HUES64 (cell line): ENCODE measurements at regions not wholly inside any gene's neighbourhood (a gene's known extent, or its start where the extent isn't known, plus 50 kb on each side); places are given as distances from the start of the nearest gene placed in this dataset.
A peak's percentile ranks its signal among the peaks of the same experiment; 100 is the strongest.

Experiments used
- H3K27ac ChIP-seq: 2 replicates; pipeline ENCODE4 v1.7.0; 2013; ENCODE audit warnings: low read depth, low read length, inconsistent platforms
- H3K27me3 ChIP-seq: 2 replicates; pipeline ENCODE4 v1.6.1; 2013; ENCODE audit warnings: mild to moderate bottlenecking, low read length; ENCODE audit not compliant: insufficient read depth
- H3K36me3 ChIP-seq: 2 replicates; pipeline ENCODE4 v1.6.1; 2013; ENCODE audit warnings: mild to moderate bottlenecking, low read length; ENCODE audit not compliant: insufficient read depth
- H3K4me1 ChIP-seq: 2 replicates; pipeline ENCODE4 v1.6.1; 2013; ENCODE audit warnings: mild to moderate bottlenecking, low read length, moderate library complexity; ENCODE audit not compliant: insufficient read depth
- H3K4me3 ChIP-seq: 2 replicates; pipeline ENCODE4 v1.5.1; 2013; ENCODE audit warnings: mild to moderate bottlenecking, low read length, moderate library complexity
- H3K9ac ChIP-seq: 2 replicates; pipeline ENCODE4 v1.6.1; 2013; ENCODE audit warnings: mild to moderate bottlenecking, low read depth, low read length
- H3K9me3 ChIP-seq: 2 replicates; pipeline ENCODE4 v1.6.1; 2013; ENCODE audit warnings: low read depth, low read length; ENCODE audit not compliant: insufficient read depth
- WGBS: fragments of 150-250, 120-280 bp; methylation state at CpG from one replicate; pipeline ENCODE4 v1.1.7; 2013; ENCODE audit warnings: missing lambda C conversion rate; 5-methylcytosine and 5-hydroxymethylcytosine counted together

DNA sequence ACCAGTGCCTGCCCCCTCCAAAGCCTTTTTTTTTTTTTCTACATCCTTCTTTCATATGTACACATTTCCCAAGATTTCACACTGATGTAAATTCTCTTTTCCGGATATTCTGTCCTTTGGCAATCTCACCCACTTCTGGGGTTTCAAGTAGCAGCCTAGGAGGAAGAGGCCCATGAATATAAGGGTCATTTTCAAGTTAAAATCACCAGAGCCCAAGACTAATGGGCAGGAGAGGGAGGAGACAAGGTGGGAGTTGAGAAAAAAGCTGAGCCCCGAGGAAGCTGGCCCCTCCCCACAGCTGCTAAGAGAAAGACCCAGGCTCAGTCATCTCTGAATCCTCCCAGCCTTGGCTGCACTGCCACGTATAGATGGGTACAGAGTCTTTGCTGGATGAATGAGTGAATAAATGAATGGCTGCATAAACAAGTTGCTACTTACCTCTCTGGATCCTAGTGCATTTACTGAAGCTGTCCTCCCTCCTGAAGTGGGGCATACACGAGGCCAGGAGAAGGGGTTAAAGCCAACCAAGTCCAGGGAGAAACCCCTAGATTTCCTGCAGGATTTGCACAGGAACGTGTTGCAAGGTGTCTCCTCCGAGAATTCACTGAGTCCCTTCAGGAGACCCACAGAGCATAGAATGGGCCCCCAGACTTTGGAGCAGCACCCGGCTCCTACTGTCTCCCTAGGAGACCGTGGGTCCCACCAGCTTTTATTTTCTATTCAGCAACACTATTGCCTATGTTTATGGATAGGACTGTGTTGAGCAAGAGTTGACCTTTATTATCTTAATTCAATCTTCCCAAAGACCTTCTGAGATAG is 100.8 kb upstream of the LIPC start:
- H3K9ac ChIP-seq = no peak overlapping the region
- no peak overlapping the region for H3K4me3 ChIP-seq
- WGBS = 66% methylated on average over 8 of the region's 8 CpGs
- peaks cover 39% of the 10 kb centered on the region for H3K4me1 ChIP-seq
- peaks cover 6% of the 10 kb centered on the region for H3K9me3 ChIP-seq
- H3K27ac ChIP-seq = peak overlapping the region; percentile 77
- H3K27me3 ChIP-seq = no peaks in the 10 kb centered on the region
- H3K36me3 ChIP-seq = no peaks in the 10 kb centered on the region

DNA sequence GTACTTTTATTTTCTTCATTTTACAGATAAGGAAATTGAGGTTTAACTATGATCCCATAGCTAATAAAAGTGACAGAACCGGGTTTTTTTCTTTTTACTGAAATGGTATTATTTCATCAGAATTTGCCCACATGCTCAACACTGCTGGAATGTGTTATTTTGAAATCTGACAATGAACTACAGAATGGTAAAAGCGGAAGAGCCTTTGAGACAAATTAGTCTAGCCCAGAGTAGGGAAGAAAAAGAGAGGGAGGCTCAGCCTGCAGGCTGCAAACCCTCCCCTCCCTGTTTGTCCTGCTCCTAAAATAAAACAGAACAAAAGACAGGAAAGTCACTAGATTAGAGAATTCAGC is 100.3 kb upstream of the LIPC start:
- Histone ChIP-seq H3K4me1 (peaks cover 39% of the 10 kb centered on the region), H3K9ac (peak overlapping the region; percentile 32; the same call in 1 of the 2 replicates), H3K36me3 (no peaks in the 10 kb centered on the region), H3K4me3 (peak overlapping the region; percentile 9; the same call in 1 of the 2 replicates), H3K9me3 (peaks cover 6% of the 10 kb centered on the region), H3K27ac (peak overlapping the region; percentile 77), H3K27me3 (no peaks in the 10 kb centered on the region)
- WGBS = 83% methylated on average over 1 of the region's 2 CpGs

DNA sequence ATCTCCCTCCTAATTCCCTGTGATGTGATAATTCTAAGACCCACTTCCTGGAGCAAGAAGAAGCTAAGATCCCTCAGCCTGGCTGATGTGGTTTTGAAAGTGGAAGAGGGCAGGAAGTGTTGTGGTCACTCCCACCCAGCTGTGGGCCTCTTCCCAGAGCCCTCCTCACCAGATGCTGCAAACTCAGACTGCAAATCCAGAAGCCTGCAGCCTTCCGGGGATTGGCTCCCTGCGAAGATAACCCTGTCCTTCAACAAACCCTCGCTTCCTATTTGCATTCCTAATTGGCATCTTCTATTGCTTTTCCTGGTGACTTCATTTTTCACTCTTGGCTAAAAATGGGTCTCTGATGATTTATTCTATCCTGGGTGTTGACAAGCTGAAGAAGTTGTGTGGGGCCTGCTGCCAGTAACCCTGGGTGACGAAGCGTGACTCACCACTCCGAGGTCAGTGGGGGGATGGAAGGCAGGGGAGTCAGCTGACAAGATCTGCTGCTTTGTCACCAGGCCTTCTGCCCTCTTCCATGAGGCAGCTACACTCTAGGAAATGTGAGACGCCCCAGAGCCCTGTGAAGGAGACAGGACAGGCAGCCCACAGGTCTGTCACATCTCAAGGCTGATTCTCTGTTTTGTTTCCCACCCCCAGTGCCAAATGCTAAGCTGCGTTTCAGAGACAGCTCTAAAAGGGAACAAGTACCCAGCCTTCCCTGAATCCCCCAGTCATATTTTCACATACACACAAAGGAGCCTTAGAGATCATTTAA is 99.7 kb upstream of the LIPC start:
- WGBS = 30% methylated on average over 8 of the region's 8 CpGs
- Histone ChIP-seq H3K9ac (peak overlapping the region; percentile 62; the same call in 1 of the 2 replicates), H3K4me3 (peak overlapping the region; percentile 9; the same call in 1 of the 2 replicates), H3K27me3 (no peaks in the 10 kb centered on the region), H3K9me3 (peaks cover 6% of the 10 kb centered on the region), H3K4me1 (peaks cover 39% of the 10 kb centered on the region), H3K27ac (peak overlapping the region; percentile 77), H3K36me3 (no peaks in the 10 kb centered on the region)

DNA sequence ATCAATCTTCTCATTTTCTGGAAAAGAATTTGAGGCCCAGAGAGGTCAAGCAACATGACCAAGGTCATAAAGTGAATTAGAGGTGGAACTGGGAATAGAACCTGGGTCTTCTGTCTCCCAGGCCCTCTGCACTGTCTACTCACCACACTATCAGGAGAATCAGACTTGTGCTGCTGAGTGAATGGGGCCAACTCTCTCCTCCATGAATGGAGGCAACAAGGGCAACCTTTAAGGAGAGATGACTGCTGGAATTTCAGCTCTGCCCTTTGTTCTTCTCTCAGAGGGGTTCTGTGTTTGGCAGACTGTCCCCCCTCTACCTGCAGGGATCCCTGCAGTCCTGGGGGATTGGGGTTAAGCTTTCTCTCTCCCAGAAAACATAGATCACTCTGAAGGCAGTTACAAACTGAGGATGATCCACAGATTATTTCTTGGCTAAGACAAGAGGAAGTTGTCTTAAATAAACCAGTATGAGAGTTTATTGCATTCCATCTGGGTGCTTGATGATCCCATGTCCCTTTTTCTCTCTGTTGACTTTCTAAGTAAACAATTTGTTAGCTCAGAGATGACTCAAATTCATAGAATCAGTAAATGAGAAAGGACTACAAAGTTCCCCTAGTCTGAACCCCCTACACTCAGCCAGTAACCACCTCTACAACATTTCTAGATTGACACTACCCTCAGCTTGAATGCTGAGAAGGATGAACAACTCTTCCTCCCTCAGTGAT is 99.0 kb upstream of the LIPC start:
- Histone ChIP-seq H3K36me3 (no peaks in the 10 kb centered on the region), H3K4me1 (peaks cover 39% of the 10 kb centered on the region), H3K9ac (peak overlapping the region; percentile 62; the same call in 1 of the 2 replicates), H3K27ac (peak overlapping the region; percentile 77), H3K9me3 (peaks cover 4% of the 10 kb centered on the region), H3K27me3 (no peaks in the 10 kb centered on the region), H3K4me3 (no peak overlapping the region)

DNA sequence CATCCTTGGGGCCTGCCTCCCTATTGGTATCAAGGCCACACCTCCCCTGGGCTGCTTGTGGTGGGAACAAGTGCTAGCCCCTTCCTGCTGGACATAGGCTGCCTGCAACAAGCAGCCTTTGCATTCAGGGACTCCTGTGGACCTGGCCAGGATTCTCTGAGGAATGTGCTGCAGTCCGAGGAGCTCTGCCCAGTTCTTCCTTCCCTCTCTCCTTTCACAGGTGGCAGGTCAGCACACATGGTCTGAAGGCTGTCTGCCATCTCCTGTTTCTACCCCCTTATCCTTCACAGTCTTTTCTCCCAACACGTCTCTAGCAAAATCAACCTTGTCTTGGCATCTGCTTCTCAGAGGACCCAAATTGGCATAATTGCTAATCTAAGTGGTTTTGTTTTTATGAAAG is 97.0 kb upstream of the LIPC start:
- no peak overlapping the region for H3K27ac ChIP-seq
- no peaks in the 10 kb centered on the region for H3K27me3 ChIP-seq
- H3K9ac ChIP-seq = no peak overlapping the region
- peaks cover 35% of the 10 kb centered on the region for H3K4me1 ChIP-seq
- H3K4me3 ChIP-seq = no peak overlapping the region
- no peaks in the 10 kb centered on the region for H3K9me3 ChIP-seq
- no peaks in the 10 kb centered on the region for H3K36me3 ChIP-seq
- WGBS = 93% methylated on average over 2 of the region's 2 CpGs

DNA sequence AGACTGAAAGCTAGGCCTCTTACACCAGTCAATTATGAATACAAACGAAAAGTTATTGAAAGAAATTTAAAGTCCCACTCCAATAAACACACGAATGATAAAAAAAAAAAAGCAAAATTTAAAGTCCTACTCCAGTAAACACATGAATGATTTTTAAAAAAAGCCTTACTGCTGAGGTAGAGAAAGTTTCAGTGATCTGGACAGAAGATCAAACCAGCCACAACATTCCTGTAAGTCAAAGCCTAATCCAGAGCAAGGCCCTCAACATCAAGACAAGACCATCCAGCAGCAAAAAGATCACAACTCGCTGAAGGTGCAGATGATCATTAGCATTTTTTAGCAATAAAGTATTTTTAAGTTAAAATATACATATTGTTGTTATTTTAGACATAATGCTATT is 95.6 kb upstream of the LIPC start:
- Histone ChIP-seq H3K9ac (no peak overlapping the region), H3K4me3 (no peak overlapping the region), H3K36me3 (no peaks in the 10 kb centered on the region), H3K27me3 (no peaks in the 10 kb centered on the region), H3K27ac (no peak overlapping the region), H3K4me1 (peaks cover 22% of the 10 kb centered on the region), H3K9me3 (no peaks in the 10 kb centered on the region)
- 0% methylated on average over 1 of the region's 3 CpGs for WGBS

DNA sequence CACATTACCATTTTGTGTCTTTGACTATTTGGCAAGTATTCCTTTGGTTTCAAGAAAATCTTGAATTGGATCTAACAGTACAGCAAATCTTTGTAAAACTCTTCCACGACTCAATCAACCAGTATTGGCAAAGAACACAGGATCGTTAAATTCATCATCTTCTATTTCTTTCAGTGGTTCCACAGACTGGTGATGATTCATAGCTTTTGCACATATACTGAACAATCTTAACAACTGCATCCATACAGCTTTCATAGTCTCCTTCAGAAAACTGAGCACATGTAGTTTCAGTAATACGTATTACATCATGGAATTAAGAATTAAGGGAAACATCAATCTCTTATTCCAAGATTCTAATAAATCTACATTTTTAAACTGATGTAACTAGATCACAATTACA is 91.6 kb upstream of the LIPC start:
- 90% methylated on average over 3 of the region's 3 CpGs for WGBS
- Histone ChIP-seq H3K36me3 (no peaks in the 10 kb centered on the region), H3K9ac (no peak overlapping the region), H3K27ac (no peak overlapping the region), H3K4me3 (no peak overlapping the region), H3K9me3 (no peaks in the 10 kb centered on the region), H3K27me3 (no peaks in the 10 kb centered on the region), H3K4me1 (peaks cover 10% of the 10 kb centered on the region; the same call in 1 of the 2 replicates)

DNA sequence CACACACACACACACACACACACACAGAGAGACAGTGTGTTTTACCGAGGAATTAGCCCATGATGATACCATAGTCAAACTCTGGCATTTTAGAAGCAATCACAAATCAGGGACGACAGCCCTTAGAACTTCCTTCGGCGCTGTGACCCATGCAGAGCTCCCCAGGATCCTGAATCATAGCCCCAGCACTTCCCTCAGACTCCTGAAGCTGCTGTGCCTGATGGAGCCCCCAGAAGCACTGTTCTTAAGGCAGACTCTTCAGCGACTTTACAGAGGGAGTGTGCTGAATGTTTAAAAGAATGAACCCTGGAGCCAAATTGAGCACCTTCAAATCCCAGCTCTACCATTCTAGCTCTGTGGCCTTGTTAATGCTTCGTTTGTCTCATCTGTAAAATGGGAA is 89.3 kb upstream of the LIPC start:
- 79% methylated on average over 6 of the region's 6 CpGs for WGBS

DNA sequence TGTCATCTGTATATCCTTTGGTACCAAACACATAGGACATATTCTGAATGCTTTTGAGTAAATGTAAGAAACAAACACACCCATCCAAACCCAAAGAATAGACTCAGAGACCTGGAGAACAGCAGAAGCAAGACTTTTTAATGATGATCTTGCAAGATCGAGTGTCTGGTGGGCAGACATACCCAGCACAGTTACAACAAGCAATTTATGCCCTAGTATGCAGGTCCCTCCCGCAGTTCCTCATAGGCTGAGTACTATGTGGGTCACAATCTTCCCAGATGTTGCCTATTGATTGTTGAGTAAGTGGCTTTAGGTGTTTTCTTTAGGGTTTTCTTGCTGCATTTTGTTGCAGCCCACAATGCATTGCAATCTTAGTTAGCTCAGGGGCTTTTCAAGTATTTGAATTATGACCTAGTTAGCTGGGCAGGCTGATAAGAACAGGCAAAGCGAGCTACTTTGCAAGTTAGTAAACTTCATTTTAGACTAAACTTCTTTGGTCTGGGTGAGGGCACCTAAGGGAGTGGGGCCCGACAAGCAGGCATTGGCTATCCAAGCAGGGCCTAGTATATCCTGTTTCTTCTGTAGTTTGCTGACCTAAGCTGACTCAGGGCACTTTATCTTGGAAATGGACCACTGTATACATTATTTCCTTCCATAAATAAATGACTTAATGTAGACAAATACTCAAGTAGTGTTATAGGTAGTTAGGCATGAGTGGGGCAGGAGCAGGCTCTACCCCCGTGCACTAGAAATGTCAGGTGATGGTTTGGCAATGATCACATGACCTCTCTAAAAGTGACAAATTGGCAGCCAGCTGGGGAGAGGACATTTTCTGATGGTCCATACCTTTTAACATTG is 87.3 kb upstream of the LIPC start:
- no peak overlapping the region for H3K9ac ChIP-seq
- no peak overlapping the region for H3K27ac ChIP-seq
- no peaks in the 10 kb centered on the region for H3K36me3 ChIP-seq

More for the DNA sequence above, 89.3 kb upstream of the LIPC start:
- Histone ChIP-seq H3K27me3 (no peaks in the 10 kb centered on the region), H3K36me3 (no peaks in the 10 kb centered on the region), H3K9me3 (no peaks in the 10 kb centered on the region), H3K4me3 (no peak overlapping the region), H3K4me1 (peaks cover 10% of the 10 kb centered on the region; the same call in 1 of the 2 replicates), H3K9ac (no peak overlapping the region), H3K27ac (no peak overlapping the region)

DNA sequence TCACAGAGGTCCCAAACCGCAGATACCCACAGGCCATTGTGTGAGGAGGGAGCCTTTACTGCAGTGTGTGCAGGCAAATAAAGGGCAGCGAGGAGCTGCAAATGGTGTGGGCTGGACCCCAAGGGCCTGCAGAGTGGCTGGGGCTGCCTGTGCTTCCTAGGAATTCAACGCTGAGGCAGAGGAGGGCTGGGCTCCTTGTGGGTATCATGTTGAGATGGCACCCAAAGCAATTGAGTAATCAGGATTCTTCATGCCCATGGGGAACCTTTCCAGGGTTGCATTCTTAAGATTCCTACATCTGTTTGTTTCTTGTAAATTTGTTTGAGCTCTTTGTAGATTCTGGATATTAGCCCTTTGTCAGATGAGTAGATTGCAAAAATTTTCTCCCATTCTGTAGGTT is 85.4 kb upstream of the LIPC start:
- WGBS = 83% methylated on average over 3 of the region's 3 CpGs
- Histone ChIP-seq H3K9me3 (no peaks in the 10 kb centered on the region), H3K27ac (no peak overlapping the region), H3K4me3 (no peak overlapping the region), H3K9ac (no peak overlapping the region), H3K36me3 (no peaks in the 10 kb centered on the region), H3K27me3 (no peaks in the 10 kb centered on the region), H3K4me1 (peaks cover 10% of the 10 kb centered on the region; the same call in 1 of the 2 replicates)

More for the DNA sequence above, 87.3 kb upstream of the LIPC start:
- H3K4me1 ChIP-seq = peaks cover 10% of the 10 kb centered on the region; the same call in 1 of the 2 replicates
- 94% methylated on average over 5 of the region's 5 CpGs for WGBS
- no peaks in the 10 kb centered on the region for H3K27me3 ChIP-seq
- H3K4me3 ChIP-seq = no peak overlapping the region
- no peaks in the 10 kb centered on the region for H3K9me3 ChIP-seq
